ENCODE measurements at regions not wholly inside any gene's neighbourhood (a gene's known extent, or its start where the extent isn't known, plus 50 kb on each side); places are given as distances from the start of the nearest gene placed in this dataset.

GRCh38 chr4:129246910-129247461, 151.0 kb downstream of the C4orf33 start:
- Mint-ChIP-seq H3K27ac (no peak overlapping the region), H3K9me3 (no peaks in the 10 kb centered on the region), H3K27me3 (no peaks in the 10 kb centered on the region), H3K4me3 (no peak overlapping the region), H3K4me1 (no peaks in the 10 kb centered on the region), H3K36me3 (ENCODE audit: low read depth) (no peaks in the 10 kb centered on the region)
- TF ChIP-seq CTCF (IDR thresholded peaks at IDR 0.05) = no peak
- DNase-seq (no peak), ATAC-seq (ENCODE audit: low read depth) (no peak)
- CTCF ChIA-PET = no interaction called here
- intact Hi-C loops (cut with micrococcal nuclease) = no loop called here
- POLR2A ChIA-PET = no interaction called here

- CTCF ChIA-PET = no interaction called here
- Mint-ChIP-seq H3K27me3 (no peaks in the 10 kb centered on the region), H3K27ac (no peak overlapping the region), H3K9me3 (no peaks in the 10 kb centered on the region), H3K36me3 (ENCODE audit: low read depth) (no peaks in the 10 kb centered on the region), H3K4me3 (no peak overlapping the region), H3K4me1 (no peaks in the 10 kb centered on the region)
- TF ChIP-seq CTCF (IDR thresholded peaks at IDR 0.05) = no peak
- no peak for DNase-seq
- POLR2A ChIA-PET = no interaction called here
- no peak for ATAC-seq (ENCODE audit: low read depth)
- intact Hi-C loops (cut with micrococcal nuclease) = no loop called here
These were observed 152.7 kb downstream of the C4orf33 start for GRCh38 chr4:129248621-129249020.

GRCh38 chr4:129254126-129254525, 158.2 kb downstream of the C4orf33 start:
- TF ChIP-seq CTCF (IDR thresholded peaks at IDR 0.05) = no peak
- H3K4me3 Mint-ChIP-seq = no peak overlapping the region

GRCh38 chr4:129254526-129254925, 158.6 kb downstream of the C4orf33 start:
- ChIA-PET POLR2A (no interaction called here), CTCF (no interaction called here)
- Mint-ChIP-seq H3K4me1 (no peaks in the 10 kb centered on the region), H3K4me3 (no peak overlapping the region), H3K36me3 (ENCODE audit: low read depth) (no peaks in the 10 kb centered on the region), H3K27ac (no peak overlapping the region), H3K27me3 (peaks cover 3% of the 10 kb centered on the region), H3K9me3 (no peaks in the 10 kb centered on the region)
- TF ChIP-seq CTCF (IDR thresholded peaks at IDR 0.05) = no peak
- DNase-seq (no peak), ATAC-seq (ENCODE audit: low read depth) (no peak)
- intact Hi-C loops (cut with micrococcal nuclease) = no loop called here

More at GRCh38 chr4:129254126-129254525, 158.2 kb downstream of the C4orf33 start:
- intact Hi-C loops (cut with micrococcal nuclease) = no loop called here
- no peaks in the 10 kb centered on the region for H3K4me1 Mint-ChIP-seq
- no peaks in the 10 kb centered on the region for H3K36me3 Mint-ChIP-seq (ENCODE audit: low read depth)
- no peak for ATAC-seq (ENCODE audit: low read depth)
- ChIA-PET CTCF (no interaction called here), POLR2A (no interaction called here)
- peaks cover 3% of the 10 kb centered on the region for H3K27me3 Mint-ChIP-seq
- no peak overlapping the region for H3K27ac Mint-ChIP-seq
- H3K9me3 Mint-ChIP-seq = no peaks in the 10 kb centered on the region
- no peak for DNase-seq

GRCh38 chr4:129261584-129261983, 165.6 kb downstream of the C4orf33 start:
- no peak overlapping the region for H3K27ac Mint-ChIP-seq
- TF ChIP-seq CTCF (IDR thresholded peaks at IDR 0.05) = no peak
- no peaks in the 10 kb centered on the region for H3K27me3 Mint-ChIP-seq
- POLR2A ChIA-PET = no interaction called here
- peaks cover 5% of the 10 kb centered on the region for H3K4me1 Mint-ChIP-seq
- intact Hi-C loops (cut with micrococcal nuclease) = no loop called here
- CTCF ChIA-PET = no interaction called here
- ATAC-seq (ENCODE audit: low read depth) (no peak), DNase-seq (no peak)
- H3K9me3 Mint-ChIP-seq = no peaks in the 10 kb centered on the region
- no peak overlapping the region for H3K4me3 Mint-ChIP-seq
- H3K36me3 Mint-ChIP-seq (ENCODE audit: low read depth) = no peaks in the 10 kb centered on the region

Data from activated B cell treated with CpG ODN at 0.5 μM for 24 hours (primary cell).